GM12874 (cell line): ENCODE measurements at regions not wholly inside any gene's neighbourhood (a gene's known extent, or its start where the extent isn't known, plus 50 kb on each side); places are given as distances from the start of the nearest gene placed in this dataset.

Experiments
- TF ChIP-seq, protein P1 (sequence below): IDR thresholded peaks from 2 replicates; pipeline ENCODE4 v1.5.1; 2011; ENCODE audit warnings: low read depth, mild to moderate bottlenecking, control low read depth, low read length, moderate library complexity; ENCODE audit not compliant: insufficient read depth

- TF ChIP-seq, protein P1, sequence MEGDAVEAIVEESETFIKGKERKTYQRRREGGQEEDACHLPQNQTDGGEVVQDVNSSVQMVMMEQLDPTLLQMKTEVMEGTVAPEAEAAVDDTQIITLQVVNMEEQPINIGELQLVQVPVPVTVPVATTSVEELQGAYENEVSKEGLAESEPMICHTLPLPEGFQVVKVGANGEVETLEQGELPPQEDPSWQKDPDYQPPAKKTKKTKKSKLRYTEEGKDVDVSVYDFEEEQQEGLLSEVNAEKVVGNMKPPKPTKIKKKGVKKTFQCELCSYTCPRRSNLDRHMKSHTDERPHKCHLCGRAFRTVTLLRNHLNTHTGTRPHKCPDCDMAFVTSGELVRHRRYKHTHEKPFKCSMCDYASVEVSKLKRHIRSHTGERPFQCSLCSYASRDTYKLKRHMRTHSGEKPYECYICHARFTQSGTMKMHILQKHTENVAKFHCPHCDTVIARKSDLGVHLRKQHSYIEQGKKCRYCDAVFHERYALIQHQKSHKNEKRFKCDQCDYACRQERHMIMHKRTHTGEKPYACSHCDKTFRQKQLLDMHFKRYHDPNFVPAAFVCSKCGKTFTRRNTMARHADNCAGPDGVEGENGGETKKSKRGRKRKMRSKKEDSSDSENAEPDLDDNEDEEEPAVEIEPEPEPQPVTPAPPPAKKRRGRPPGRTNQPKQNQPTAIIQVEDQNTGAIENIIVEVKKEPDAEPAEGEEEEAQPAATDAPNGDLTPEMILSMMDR, result no peak
Measured at GRCh38 chr17:13087802-13088201, 70.0 kb upstream of the ELAC2 start.

DNA sequence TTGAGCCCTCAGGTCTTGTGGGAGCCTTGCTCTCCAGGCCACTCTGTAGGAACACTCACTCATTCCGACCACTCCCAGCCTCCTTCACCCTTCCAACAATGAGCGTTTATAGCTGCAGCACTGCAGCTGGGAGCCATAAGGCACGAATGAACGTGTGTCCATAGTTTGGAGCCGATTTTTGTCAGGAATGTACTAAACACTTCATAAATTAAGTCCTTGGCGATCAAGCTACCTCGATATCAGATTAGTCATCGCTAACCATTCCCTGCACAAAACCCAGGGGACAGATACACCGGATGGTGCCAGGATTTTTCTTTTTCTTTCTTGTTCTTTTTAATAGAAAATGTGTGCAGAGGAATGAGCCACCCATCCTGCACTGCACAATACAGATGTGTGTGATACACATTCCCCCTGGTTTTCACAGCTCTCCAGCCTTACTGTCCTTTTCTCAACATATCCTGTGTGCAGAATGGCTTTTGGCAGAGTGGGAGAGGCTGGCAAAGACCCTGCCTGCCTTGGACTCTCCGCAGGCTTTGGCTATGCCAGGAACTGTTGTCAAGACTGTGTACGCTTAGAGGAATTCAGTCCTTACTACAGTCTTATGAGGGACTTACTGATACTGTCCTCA is 68.4 kb upstream of the ELAC2 start:
- TF ChIP-seq, protein P1, result no peak

- TF ChIP-seq, protein P1, result no peak
Measured at GRCh38 chr17:13085578-13085977, 67.8 kb upstream of the ELAC2 start.

- TF ChIP-seq, protein P1, result no peak
Measured at GRCh38 chr17:13084420-13084819, 66.6 kb upstream of the ELAC2 start.

- TF ChIP-seq, protein P1, result no peak
Measured at GRCh38 chr17:13078591-13079385, 61.0 kb upstream of the ELAC2 start.

DNA sequence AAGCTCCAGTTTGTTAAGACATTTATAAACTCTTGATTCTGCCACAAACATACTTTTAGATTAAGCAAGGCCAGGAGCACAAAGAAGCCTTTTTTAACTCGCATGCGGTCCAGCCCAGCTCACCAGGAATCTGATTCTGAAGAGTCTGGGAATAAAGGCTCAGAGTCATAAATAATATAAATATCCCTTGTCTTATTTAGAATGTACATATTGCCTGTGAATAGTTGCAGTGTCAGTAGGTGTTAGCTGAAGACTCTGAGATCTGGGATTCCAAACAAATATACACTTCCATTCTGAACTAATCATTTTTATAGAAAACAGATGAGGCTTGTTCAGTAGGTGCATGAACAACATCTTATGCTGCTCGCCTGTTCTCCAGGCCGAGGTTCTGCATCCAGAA is 59.1 kb upstream of the ELAC2 start:
- TF ChIP-seq, protein P1, result no peak

DNA sequence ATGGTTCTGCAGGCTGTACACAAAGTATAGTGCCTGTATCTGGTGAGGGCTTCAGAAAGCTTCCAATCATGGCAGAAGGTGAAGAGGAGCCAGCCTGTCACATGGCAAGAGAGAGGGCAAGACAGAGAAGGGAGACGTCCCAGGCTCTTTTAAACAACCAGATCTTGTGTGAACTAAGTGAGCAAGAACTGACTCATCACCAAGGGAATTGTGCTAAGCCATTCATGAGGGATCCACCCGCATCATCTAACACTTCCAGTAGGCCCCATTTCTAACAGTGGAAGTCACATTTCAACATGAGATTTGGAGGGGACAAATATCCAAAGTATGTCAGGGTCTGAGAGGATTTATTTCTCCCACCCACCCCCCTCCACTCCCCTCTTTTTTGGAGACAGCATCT is 56.2 kb upstream of the ELAC2 start:
- TF ChIP-seq, protein P1, result no peak
